ENCODE measurements at regions not wholly inside any gene's neighbourhood (a gene's known extent, or its start where the extent isn't known, plus 50 kb on each side); places are given as distances from the start of the nearest gene placed in this dataset.

DNA sequence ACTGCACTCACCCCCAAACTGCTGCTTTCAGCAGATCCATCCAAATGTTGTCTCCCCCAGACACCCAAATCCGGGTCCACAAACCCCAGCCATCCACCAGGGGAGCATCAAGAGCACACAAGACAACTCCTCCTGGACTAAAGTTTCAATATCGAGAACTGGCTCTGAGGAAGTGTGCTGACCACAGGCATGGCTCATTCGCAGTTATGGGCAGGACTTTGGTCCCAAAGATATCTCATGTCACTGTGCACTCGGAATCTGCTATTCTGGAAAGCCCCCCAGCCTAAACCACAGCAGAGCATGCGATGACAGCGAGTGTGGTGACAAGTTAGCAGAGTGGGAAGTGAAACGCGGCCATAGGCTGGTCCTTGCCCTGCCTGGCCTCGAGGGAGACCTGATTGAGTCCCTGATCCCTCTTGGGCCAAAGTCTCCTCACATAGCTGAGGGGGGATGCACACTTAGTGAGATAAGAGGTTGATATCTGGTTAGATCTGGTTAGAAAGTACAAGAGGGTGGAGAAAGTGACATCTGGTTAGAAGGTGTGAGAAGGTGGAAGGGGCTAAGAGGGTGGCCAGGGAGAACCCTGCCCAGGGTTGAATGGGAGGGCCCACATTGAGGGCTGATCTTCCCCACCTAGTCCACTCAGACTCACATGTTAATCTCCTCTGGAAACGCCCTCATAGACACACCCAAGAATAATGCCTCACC, 149.7 kb downstream of the MRPL14 start (continued):
- no peak for TF ChIP-seq NR2C1 (IDR thresholded peaks at IDR 0.05)
- TF ChIP-seq LARP7 (IDR thresholded peaks at IDR 0.05): peak; percentile 44

- in situ Hi-C loops (cut with MboI) (no loop called here), intact Hi-C loops (cut with micrococcal nuclease; ENCODE audit: unreplicated experiment) (loop anchor here (1.0 kb wide), 1 partner anchor 23 kb away; no protein-coding TSS in a partner anchor)
- 44% methylated on average over 5 of the region's 5 CpGs for WGBS (ENCODE audit: insufficient coverage, insufficient replicate concordance, low lambda C conversion rate, missing lambda C conversion rate)
- TSS peak; percentile 66 for BruUV-seq (replicated peaks)
- DNase-seq (ENCODE audit: low read depth, low spot score) (no peak), FAIRE-seq (peak; percentile 47), ATAC-seq (peak; percentile 10)
- RAD21 ChIA-PET (ENCODE audit: unreplicated experiment): interaction anchor here (0.8 to 6.3 kb wide), 12 partner anchors 15 to 101 kb away, joined by 3 to 48 read pairs (median 4); no protein-coding TSS in a partner anchor
- Histone ChIP-seq H3K4me3 (no peak overlapping the region), H3K4me1 (ENCODE audit: control insufficient read depth, insufficient read depth, low read length) (peaks cover 18% of the 10 kb centered on the region), H4K20me1 (ENCODE audit: control insufficient read depth, insufficient read depth) (no peaks in the 10 kb centered on the region), H3K36me3 (ENCODE audit: control insufficient read depth in 2 of 2, insufficient read depth in 2 of 2, low read length in 1 of 2) (no peaks in the 10 kb centered on the region), H3K9ac (ENCODE audit: control insufficient read depth, insufficient read depth, low read length) (no peak overlapping the region), H3K4me2 (ENCODE audit: control insufficient read depth, insufficient read depth) (no peak overlapping the region; the same call in 1 of the 2 replicates), H3K27ac (ENCODE audit: control insufficient read depth, insufficient read depth) (peak overlapping the region; percentile 28), H3K9me3 (replicated peaks; ENCODE audit: control insufficient read depth, insufficient read depth, low read length) (no peaks in the 10 kb centered on the region; the same call in 2 of the 3 replicates), H3K27me3 (replicated peaks in 1 of 2; ENCODE audit: control insufficient read depth in 2 of 2, insufficient read depth in 2 of 2, low read length in 1 of 2) (no peaks in the 10 kb centered on the region), H3K79me2 (ENCODE audit: control insufficient read depth, insufficient read depth, low read length) (no peaks in the 10 kb centered on the region), H2AFZ (ENCODE audit: control insufficient read depth, low read depth, low read length) (no peak overlapping the region; the same call in 1 of the 2 replicates)
- CTCF ChIA-PET: interaction anchor here (0.7 to 5.3 kb wide), 6 partner anchors 15 to 207 kb away, joined by 3 to 28 read pairs (median 4); partner anchors contain the start of gene VEGFA
- POLR2A ChIA-PET: interaction anchor here (0.7 to 7.8 kb wide), 6 partner anchors 9 to 207 kb away, joined by 3 to 54 read pairs (median 12); partner anchors contain the start of gene VEGFA
- SMC1A ChIA-PET (ENCODE audit: uncharacterized antibody, unreplicated experiment): interaction anchor here (0.6 to 6.6 kb wide), 10 partner anchors 9 to 1229 kb away, joined by 3 to 41 read pairs (median 3); no protein-coding TSS in a partner anchor
- TF ChIP-seq NFYB (IDR thresholded peaks at IDR 0.05; ENCODE audit: insufficient read depth, low read depth, low read length) (no peak), IRF4 (IDR thresholded peaks at IDR 0.05; ENCODE audit: low read depth, low read length) (no peak), ZBTB40 (IDR thresholded peaks at IDR 0.05; ENCODE audit: borderline replicate concordance) (peak; percentile 60; the same call in 1 of the 2 replicates), EP300 (IDR thresholded peaks at IDR 0.05; ENCODE audit: borderline replicate concordance in 1 of 2, control insufficient read depth in 1 of 2, low read depth in 2 of 2, low read length in 2 of 2) (no peak), E2F4 (IDR thresholded peaks at IDR 0.05; ENCODE audit: low read depth, low read length) (no peak)
- TF ChIP-seq, protein P1, sequence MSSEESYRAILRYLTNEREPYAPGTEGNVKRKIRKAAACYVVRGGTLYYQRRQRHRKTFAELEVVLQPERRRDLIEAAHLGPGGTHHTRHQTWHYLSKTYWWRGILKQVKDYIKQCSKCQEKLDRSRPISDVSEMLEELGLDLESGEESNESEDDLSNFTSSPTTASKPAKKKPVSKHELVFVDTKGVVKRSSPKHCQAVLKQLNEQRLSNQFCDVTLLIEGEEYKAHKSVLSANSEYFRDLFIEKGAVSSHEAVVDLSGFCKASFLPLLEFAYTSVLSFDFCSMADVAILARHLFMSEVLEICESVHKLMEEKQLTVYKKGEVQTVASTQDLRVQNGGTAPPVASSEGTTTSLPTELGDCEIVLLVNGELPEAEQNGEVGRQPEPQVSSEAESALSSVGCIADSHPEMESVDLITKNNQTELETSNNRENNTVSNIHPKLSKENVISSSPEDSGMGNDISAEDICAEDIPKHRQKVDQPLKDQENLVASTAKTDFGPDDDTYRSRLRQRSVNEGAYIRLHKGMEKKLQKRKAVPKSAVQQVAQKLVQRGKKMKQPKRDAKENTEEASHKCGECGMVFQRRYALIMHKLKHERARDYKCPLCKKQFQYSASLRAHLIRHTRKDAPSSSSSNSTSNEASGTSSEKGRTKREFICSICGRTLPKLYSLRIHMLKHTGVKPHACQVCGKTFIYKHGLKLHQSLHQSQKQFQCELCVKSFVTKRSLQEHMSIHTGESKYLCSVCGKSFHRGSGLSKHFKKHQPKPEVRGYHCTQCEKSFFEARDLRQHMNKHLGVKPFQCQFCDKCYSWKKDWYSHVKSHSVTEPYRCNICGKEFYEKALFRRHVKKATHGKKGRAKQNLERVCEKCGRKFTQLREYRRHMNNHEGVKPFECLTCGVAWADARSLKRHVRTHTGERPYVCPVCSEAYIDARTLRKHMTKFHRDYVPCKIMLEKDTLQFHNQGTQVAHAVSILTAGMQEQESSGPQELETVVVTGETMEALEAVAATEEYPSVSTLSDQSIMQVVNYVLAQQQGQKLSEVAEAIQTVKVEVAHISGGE (CRISPR knock-in tag; IDR thresholded peaks at IDR 0.05): no peak
These were observed 150.4 kb downstream of the MRPL14 start for GRCh38 chr6:43976706-43977403.
